ENCODE measurements at regions not wholly inside any gene's neighbourhood (a gene's known extent, or its start where the extent isn't known, plus 50 kb on each side); places are given as distances from the start of the nearest gene placed in this dataset.

- TF ChIP-seq CTCF (IDR thresholded peaks at IDR 0.05; ENCODE audit: insufficient read depth, low read length, poor library complexity, severe bottlenecking) (no peak), EZH2phosphoT487 (conservative IDR thresholded peaks at IDR 0.05; ENCODE audit: low read length) (no peak)
- Histone ChIP-seq H3K9ac (ENCODE audit: low read length) (no peak overlapping the region), H3K36me3 (ENCODE audit: low read length) (no peaks in the 10 kb centered on the region), H3K4me3 (ENCODE audit: insufficient read depth, low read length, poor library complexity, severe bottlenecking) (no peak overlapping the region), H3F3A (ENCODE audit: insufficient read depth) (no peaks in the 10 kb centered on the region), H3K9me3 (ENCODE audit: insufficient read depth, low read length) (peaks cover 5% of the 10 kb centered on the region; the same call in 1 of the 2 replicates), H4K20me1 (ENCODE audit: low read depth, low read length) (no peaks in the 10 kb centered on the region), H3K9me2 (replicated peaks; ENCODE audit: insufficient read depth, low read length) (no peaks in the 10 kb centered on the region), H2AFZ (ENCODE audit: low read depth, low read length, severe bottlenecking) (no peak overlapping the region), H3K79me2 (ENCODE audit: insufficient read depth, low read length) (no peaks in the 10 kb centered on the region), H3K27me3 (ENCODE audit: low read length) (no peaks in the 10 kb centered on the region), H3K4me2 (ENCODE audit: low read depth, low read length, poor library complexity, severe bottlenecking) (no peak overlapping the region), H3K27ac (ENCODE audit: low read depth, low read length) (no peak overlapping the region)
Observed at GRCh38 chr13:69213396-69213795, 894.2 kb upstream of the ATXN8OS start.

- H3K9me2 ChIP-seq (replicated peaks; ENCODE audit: insufficient read depth, low read length) = no peaks in the 10 kb centered on the region
- H3K79me2 ChIP-seq (ENCODE audit: insufficient read depth, low read length) = no peaks in the 10 kb centered on the region
- H3K9me3 ChIP-seq (ENCODE audit: insufficient read depth, low read length) = no peaks in the 10 kb centered on the region
- no peaks in the 10 kb centered on the region for H3F3A ChIP-seq (ENCODE audit: insufficient read depth)
- H3K36me3 ChIP-seq (ENCODE audit: low read length) = no peaks in the 10 kb centered on the region
- no peak overlapping the region for H3K4me3 ChIP-seq (ENCODE audit: insufficient read depth, low read length, poor library complexity, severe bottlenecking)
- H3K27ac ChIP-seq (ENCODE audit: low read depth, low read length) = no peak overlapping the region
- H4K20me1 ChIP-seq (ENCODE audit: low read depth, low read length) = no peaks in the 10 kb centered on the region
- no peak overlapping the region for H2AFZ ChIP-seq (ENCODE audit: low read depth, low read length, severe bottlenecking)
- no peaks in the 10 kb centered on the region for H3K27me3 ChIP-seq (ENCODE audit: low read length)
- H3K9ac ChIP-seq (ENCODE audit: low read length) = no peak overlapping the region
- TF ChIP-seq CTCF (IDR thresholded peaks at IDR 0.05; ENCODE audit: insufficient read depth, low read length, poor library complexity, severe bottlenecking) (no peak), EZH2phosphoT487 (conservative IDR thresholded peaks at IDR 0.05; ENCODE audit: low read length) (no peak)
- H3K4me2 ChIP-seq (ENCODE audit: low read depth, low read length, poor library complexity, severe bottlenecking) = no peak overlapping the region
Observed at GRCh38 chr13:69204620-69205019, 903.0 kb upstream of the ATXN8OS start.

- Histone ChIP-seq H4K20me1 (ENCODE audit: low read depth, low read length) (no peaks in the 10 kb centered on the region), H3F3A (ENCODE audit: insufficient read depth) (no peaks in the 10 kb centered on the region), H3K27ac (ENCODE audit: low read depth, low read length) (no peak overlapping the region), H2AFZ (ENCODE audit: low read depth, low read length, severe bottlenecking) (peak overlapping the region; percentile 85), H3K4me3 (ENCODE audit: insufficient read depth, low read length, poor library complexity, severe bottlenecking) (no peak overlapping the region), H3K9me3 (ENCODE audit: insufficient read depth, low read length) (no peaks in the 10 kb centered on the region), H3K36me3 (ENCODE audit: low read length) (no peaks in the 10 kb centered on the region), H3K4me2 (ENCODE audit: low read depth, low read length, poor library complexity, severe bottlenecking) (no peak overlapping the region), H3K27me3 (ENCODE audit: low read length) (no peaks in the 10 kb centered on the region), H3K9ac (ENCODE audit: low read length) (no peak overlapping the region), H3K9me2 (replicated peaks; ENCODE audit: insufficient read depth, low read length) (no peaks in the 10 kb centered on the region), H3K79me2 (ENCODE audit: insufficient read depth, low read length) (no peaks in the 10 kb centered on the region)
- TF ChIP-seq EZH2phosphoT487 (conservative IDR thresholded peaks at IDR 0.05; ENCODE audit: low read length) (no peak), CTCF (IDR thresholded peaks at IDR 0.05; ENCODE audit: insufficient read depth, low read length, poor library complexity, severe bottlenecking) (no peak)
Observed at GRCh38 chr13:69202996-69203395, 904.6 kb upstream of the ATXN8OS start.
